HCT116 (cell line): ENCODE measurements at regions not wholly inside any gene's neighbourhood (a gene's known extent, or its start where the extent isn't known, plus 50 kb on each side); places are given as distances from the start of the nearest gene placed in this dataset.

ENCODE experiments used
- EZH2 ChIP-seq: fragments of 200-600 bp; sonication (generic); IDR thresholded peaks from 2 replicates; pipeline ENCODE4 v1.6.1; 2017; ENCODE audit warnings: antibody characterized with exemption, mixed run types
- POLR2A ChIP-seq: IDR thresholded peaks from 2 replicates; pipeline ENCODE4 v1.7.0; 2011; ENCODE audit warnings: borderline replicate concordance; ENCODE audit not compliant: insufficient read depth, insufficient read length; ENCODE audit errors: extremely low read depth
- RAD21 ChIP-seq: IDR thresholded peaks from 2 replicates; pipeline ENCODE4 v1.6.1; 2012; ENCODE audit warnings: low read depth, mild to moderate bottlenecking
- TF ChIP-seq, protein P1 (sequence below): IDR thresholded peaks from 2 replicates; pipeline ENCODE4 v1.6.1; 2012; ENCODE audit warnings: low read depth
- TF ChIP-seq, protein P2 (sequence below): IDR thresholded peaks from 2 replicates; pipeline ENCODE4 v1.6.1; 2011; ENCODE audit warnings: mild to moderate bottlenecking, low read length, moderate library complexity; ENCODE audit not compliant: insufficient replicate concordance; ENCODE audit errors: extremely low read depth

DNA sequence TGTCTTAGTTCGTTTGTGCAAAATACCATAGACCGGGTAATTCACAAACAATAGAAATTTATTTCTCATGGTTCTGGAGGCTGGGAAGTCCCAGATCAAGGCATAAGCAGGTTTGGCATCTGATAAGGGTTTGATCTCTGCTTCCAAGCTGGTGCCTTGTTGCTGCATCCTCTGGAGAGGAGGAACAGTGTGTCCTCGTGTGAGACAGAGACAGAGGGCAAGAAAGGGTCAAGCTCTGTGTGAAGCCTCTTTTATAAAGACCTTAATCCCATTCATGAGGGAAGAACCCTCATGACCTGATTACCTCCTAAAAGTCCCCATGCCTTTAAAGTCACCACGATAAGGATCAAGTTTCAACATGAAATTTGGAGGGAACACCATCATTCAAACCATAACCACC is 55.8 kb upstream of the TANC2 start:
- TF ChIP-seq, protein P1, sequence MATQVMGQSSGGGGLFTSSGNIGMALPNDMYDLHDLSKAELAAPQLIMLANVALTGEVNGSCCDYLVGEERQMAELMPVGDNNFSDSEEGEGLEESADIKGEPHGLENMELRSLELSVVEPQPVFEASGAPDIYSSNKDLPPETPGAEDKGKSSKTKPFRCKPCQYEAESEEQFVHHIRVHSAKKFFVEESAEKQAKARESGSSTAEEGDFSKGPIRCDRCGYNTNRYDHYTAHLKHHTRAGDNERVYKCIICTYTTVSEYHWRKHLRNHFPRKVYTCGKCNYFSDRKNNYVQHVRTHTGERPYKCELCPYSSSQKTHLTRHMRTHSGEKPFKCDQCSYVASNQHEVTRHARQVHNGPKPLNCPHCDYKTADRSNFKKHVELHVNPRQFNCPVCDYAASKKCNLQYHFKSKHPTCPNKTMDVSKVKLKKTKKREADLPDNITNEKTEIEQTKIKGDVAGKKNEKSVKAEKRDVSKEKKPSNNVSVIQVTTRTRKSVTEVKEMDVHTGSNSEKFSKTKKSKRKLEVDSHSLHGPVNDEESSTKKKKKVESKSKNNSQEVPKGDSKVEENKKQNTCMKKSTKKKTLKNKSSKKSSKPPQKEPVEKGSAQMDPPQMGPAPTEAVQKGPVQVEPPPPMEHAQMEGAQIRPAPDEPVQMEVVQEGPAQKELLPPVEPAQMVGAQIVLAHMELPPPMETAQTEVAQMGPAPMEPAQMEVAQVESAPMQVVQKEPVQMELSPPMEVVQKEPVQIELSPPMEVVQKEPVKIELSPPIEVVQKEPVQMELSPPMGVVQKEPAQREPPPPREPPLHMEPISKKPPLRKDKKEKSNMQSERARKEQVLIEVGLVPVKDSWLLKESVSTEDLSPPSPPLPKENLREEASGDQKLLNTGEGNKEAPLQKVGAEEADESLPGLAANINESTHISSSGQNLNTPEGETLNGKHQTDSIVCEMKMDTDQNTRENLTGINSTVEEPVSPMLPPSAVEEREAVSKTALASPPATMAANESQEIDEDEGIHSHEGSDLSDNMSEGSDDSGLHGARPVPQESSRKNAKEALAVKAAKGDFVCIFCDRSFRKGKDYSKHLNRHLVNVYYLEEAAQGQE, result no peak
- no peak for TF ChIP-seq RAD21
- TF ChIP-seq EZH2, result no peak
- no peak for TF ChIP-seq POLR2A
- TF ChIP-seq, protein P2, sequence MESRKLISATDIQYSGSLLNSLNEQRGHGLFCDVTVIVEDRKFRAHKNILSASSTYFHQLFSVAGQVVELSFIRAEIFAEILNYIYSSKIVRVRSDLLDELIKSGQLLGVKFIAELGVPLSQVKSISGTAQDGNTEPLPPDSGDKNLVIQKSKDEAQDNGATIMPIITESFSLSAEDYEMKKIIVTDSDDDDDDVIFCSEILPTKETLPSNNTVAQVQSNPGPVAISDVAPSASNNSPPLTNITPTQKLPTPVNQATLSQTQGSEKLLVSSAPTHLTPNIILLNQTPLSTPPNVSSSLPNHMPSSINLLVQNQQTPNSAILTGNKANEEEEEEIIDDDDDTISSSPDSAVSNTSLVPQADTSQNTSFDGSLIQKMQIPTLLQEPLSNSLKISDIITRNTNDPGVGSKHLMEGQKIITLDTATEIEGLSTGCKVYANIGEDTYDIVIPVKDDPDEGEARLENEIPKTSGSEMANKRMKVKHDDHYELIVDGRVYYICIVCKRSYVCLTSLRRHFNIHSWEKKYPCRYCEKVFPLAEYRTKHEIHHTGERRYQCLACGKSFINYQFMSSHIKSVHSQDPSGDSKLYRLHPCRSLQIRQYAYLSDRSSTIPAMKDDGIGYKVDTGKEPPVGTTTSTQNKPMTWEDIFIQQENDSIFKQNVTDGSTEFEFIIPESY, result no peak
